ENCODE measurements at regions not wholly inside any gene's neighbourhood (a gene's known extent, or its start where the extent isn't known, plus 50 kb on each side); places are given as distances from the start of the nearest gene placed in this dataset.

GRCh38 chr9:89256225-89256624 lies 54.8 kb upstream of the CKS2 start:
- no peak overlapping the region for H3K27ac Mint-ChIP-seq
- H2AFZ ChIP-seq (ENCODE audit: low read length), result no peak overlapping the region
- no peaks in the 10 kb centered on the region for H3K4me1 Mint-ChIP-seq
- no peaks in the 10 kb centered on the region for H3K4me1 ChIP-seq (ENCODE audit: insufficient read depth, low read length)
- no peak overlapping the region for H4K91ac ChIP-seq (ENCODE audit: insufficient read length, low read depth, low read length)
- H3K18ac ChIP-seq (ENCODE audit: insufficient read length, low read depth, low read length), result no peak overlapping the region
- no peak overlapping the region for H4K5ac ChIP-seq (ENCODE audit: insufficient read length, low read depth, low read length)
- DNase-seq, result no peak
- no peaks in the 10 kb centered on the region for H3K79me1 ChIP-seq (ENCODE audit: insufficient read depth, low read depth, low read length, poor library complexity, severe bottlenecking)
- no peaks in the 10 kb centered on the region for H3K27me3 Mint-ChIP-seq (ENCODE audit: low read depth)
- H3K4ac ChIP-seq (ENCODE audit: low read depth, low read length), result no peak overlapping the region
- H2BK15ac ChIP-seq (ENCODE audit: low read depth, low read length), result no peak overlapping the region
- H3K9ac ChIP-seq (ENCODE audit: extremely low read depth, insufficient read length, low read length), result no peak overlapping the region
- H3K27ac ChIP-seq (ENCODE audit: insufficient read length, low read depth, low read length), result no peak overlapping the region
- H3K9me3 ChIP-seq (ENCODE audit: control insufficient read depth, low read depth, low read length), result no peaks in the 10 kb centered on the region
- H2BK5ac ChIP-seq (ENCODE audit: insufficient read length, low read length), result no peak overlapping the region
- H3K9me3 Mint-ChIP-seq, result peaks cover 2 to 3% of the 10 kb centered on the region in 2 experiments; a peak in 3 of 5 replicates
- H3K56ac ChIP-seq (ENCODE audit: insufficient read length, low read depth, low read length), result no peak overlapping the region
- no peak overlapping the region for H4K8ac ChIP-seq (replicated peaks; ENCODE audit: insufficient read length, low read depth, low read length)
- no peak for TF ChIP-seq CTCF (conservative IDR thresholded peaks at IDR 0.05)
- no peak overlapping the region for H2BK12ac ChIP-seq (ENCODE audit: insufficient read length, low read depth, low read length)
- H3K23ac ChIP-seq (ENCODE audit: insufficient read length, low read depth, low read length), result no peak overlapping the region
- no peaks in the 10 kb centered on the region for H3K79me2 ChIP-seq (ENCODE audit: insufficient read depth, low read length)
- no peak overlapping the region for H2BK20ac ChIP-seq (ENCODE audit: low read depth, low read length, poor library complexity, severe bottlenecking)
- H4K20me1 ChIP-seq (ENCODE audit: control insufficient read depth, insufficient read depth, insufficient read length), result no peaks in the 10 kb centered on the region
- H3K4me2 ChIP-seq (ENCODE audit: insufficient read depth, insufficient read length, low read length), result no peak overlapping the region
- H3K23me2 ChIP-seq (ENCODE audit: insufficient read length, low read depth, low read length, poor library complexity, severe bottlenecking), result no peaks in the 10 kb centered on the region
- H3K27me3 ChIP-seq (ENCODE audit: insufficient read depth, low read length), result no peaks in the 10 kb centered on the region
- no peak overlapping the region for H2BK120ac ChIP-seq (ENCODE audit: low read depth, low read length, poor library complexity, severe bottlenecking)
- WGBS (ENCODE audit: extremely low coverage, insufficient read length, low lambda C conversion rate), result no CpG with 5 or more reads among the region's 8 CpGs
- no peak overlapping the region for H3K4me3 Mint-ChIP-seq
- no peak overlapping the region for H3K14ac ChIP-seq (ENCODE audit: insufficient read depth, low read length)
- no peak overlapping the region for H2AK5ac ChIP-seq (ENCODE audit: insufficient read length, low read length)
- H3T11ph ChIP-seq (ENCODE audit: low read length), result no peak overlapping the region
- peaks cover 0 to 2% (median 0%) of the 10 kb centered on the region in 3 experiments; a peak in 1 of 7 replicates for H3K36me3 Mint-ChIP-seq (ENCODE audit: insufficient read depth in 1 of 3, low read depth in 3 of 3)
